OCI-LY1 (cell line): ENCODE measurements at regions not wholly inside any gene's neighbourhood (a gene's known extent, or its start where the extent isn't known, plus 50 kb on each side); places are given as distances from the start of the nearest gene placed in this dataset.

Source experiments
- H2AFZ ChIP-seq: fragments of 200-600 bp; sonication (generic), shearing (Covaris generic); 2 replicates; pipeline ENCODE4 v1.6.0; 2014; ENCODE audit warnings: antibody characterized with exemption, mild to moderate bottlenecking, low read length
- H3F3A ChIP-seq: fragments of 200-600 bp; sonication (generic), shearing (Covaris generic); 2 replicates; pipeline ENCODE4 v1.6.0; 2014; ENCODE audit warnings: mild to moderate bottlenecking, antibody characterized with exemption, low read length, moderate library complexity; ENCODE audit not compliant: insufficient read depth
- H3K27ac ChIP-seq: fragments of 200-600 bp; sonication (generic); 2 replicates; pipeline ENCODE4 v1.5.1; 2014; ENCODE audit warnings: low read length, mixed run types, mild to moderate bottlenecking, low read depth; ENCODE audit not compliant: poor library complexity, severe bottlenecking
- H3K27me3 ChIP-seq: fragments of 200-600 bp; sonication (generic); 2 replicates; pipeline ENCODE4 v1.6.0; 2014; ENCODE audit warnings: antibody characterized with exemption, mild to moderate bottlenecking, low read length, moderate library complexity; ENCODE audit not compliant: insufficient read depth
- H3K36me3 ChIP-seq: fragments of 200-600 bp; sonication (generic); 2 replicates; pipeline ENCODE4 v1.6.1; 2014; ENCODE audit warnings: mild to moderate bottlenecking, antibody characterized with exemption, low read length, moderate library complexity, mixed read lengths; ENCODE audit not compliant: insufficient read depth
- H3K4me1 ChIP-seq: fragments of 200-600 bp; sonication (generic); 2 replicates; pipeline ENCODE4 v1.5.1; 2014; ENCODE audit warnings: mild to moderate bottlenecking, low read length, moderate library complexity; ENCODE audit not compliant: insufficient read depth, severe bottlenecking
- H3K4me2 ChIP-seq: fragments of 200-600 bp; sonication (generic), shearing (Covaris generic); 2 replicates; pipeline ENCODE4 v1.6.1; 2014; ENCODE audit warnings: low read length
- H3K4me3 ChIP-seq: fragments of 200-600 bp; sonication (generic); 2 replicates; pipeline ENCODE4 v1.5.1; 2014; ENCODE audit warnings: low read length, low read depth, mild to moderate bottlenecking, mixed read lengths; ENCODE audit not compliant: poor library complexity, severe bottlenecking
- H3K79me2 ChIP-seq: fragments of 200-600 bp; shearing (Covaris generic); 2 replicates; pipeline ENCODE4 v1.6.1; 2016; ENCODE audit warnings: mixed run types, low read length, mixed read lengths; ENCODE audit not compliant: insufficient read depth
- H3K9ac ChIP-seq: fragments of 200-600 bp; sonication (generic), shearing (Covaris generic); 2 replicates; pipeline ENCODE4 v1.6.1; 2014; ENCODE audit warnings: mild to moderate bottlenecking, low read length, mixed read lengths
- H3K9me2 ChIP-seq: fragments of 200-600 bp; sonication (generic), shearing (Covaris generic); 2 replicates; pipeline ENCODE4 v1.6.1; 2014; ENCODE audit warnings: low read depth, mild to moderate bottlenecking, low read length, mixed read lengths
- H3K9me3 ChIP-seq: fragments of 200-600 bp; shearing (Covaris generic); 2 replicates; pipeline ENCODE4 v1.6.1; 2014; ENCODE audit warnings: low read length, mixed read lengths
- H4K20me1 ChIP-seq: fragments of 200-600 bp; sonication (generic), shearing (Covaris generic); 2 replicates; pipeline ENCODE4 v1.6.0; 2016; ENCODE audit warnings: mild to moderate bottlenecking, low read length; ENCODE audit not compliant: insufficient read depth
- CTCF ChIP-seq: fragments of 200-600 bp; sonication (generic), shearing (Covaris generic); IDR thresholded peaks from 2 replicates; pipeline ENCODE4 v1.5.1; 2017; ENCODE audit warnings: mild to moderate bottlenecking, antibody characterized with exemption, low read length, moderate library complexity, mixed read lengths
- EZH2 ChIP-seq: fragments of 200-600 bp; sonication (generic), shearing (Covaris generic); IDR thresholded peaks from 2 replicates; pipeline ENCODE4 v1.8.0; 2017; ENCODE audit warnings: borderline replicate concordance, mixed run types, mild to moderate bottlenecking, antibody characterized with exemption, low read length, moderate library complexity, mixed read lengths

DNA sequence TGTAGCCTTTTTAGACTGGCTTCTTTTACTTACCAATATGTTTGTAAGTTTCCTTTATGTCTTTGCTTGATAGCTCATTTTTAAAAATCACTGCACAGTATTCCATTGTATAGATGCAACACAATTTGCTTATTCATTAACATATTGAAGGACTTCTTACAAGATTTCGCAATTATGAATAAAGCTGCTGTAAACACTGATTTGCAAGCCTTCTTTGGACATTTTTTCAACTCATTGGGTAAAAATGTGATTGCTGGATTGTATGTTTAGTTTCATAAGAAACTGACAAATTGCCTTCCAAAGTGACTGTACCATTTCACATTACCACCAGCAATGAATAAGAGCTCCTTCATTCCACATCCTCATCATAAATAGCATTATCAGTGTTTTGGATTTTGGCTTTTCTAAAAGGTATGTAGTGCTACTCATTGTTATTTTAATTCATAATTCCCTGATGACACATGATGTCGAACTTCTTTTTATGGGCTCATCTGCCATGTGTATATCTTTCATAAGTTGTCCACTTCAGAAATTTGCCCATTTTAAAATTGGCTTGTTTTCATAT lies 80.7 kb downstream of the TFAP2B start:
- Histone ChIP-seq H4K20me1 (no peaks in the 10 kb centered on the region), H3F3A (no peaks in the 10 kb centered on the region), H3K4me1 (no peaks in the 10 kb centered on the region), H3K79me2 (no peaks in the 10 kb centered on the region), H3K4me3 (no peak overlapping the region), H3K9me3 (no peaks in the 10 kb centered on the region), H3K4me2 (no peak overlapping the region), H3K27me3 (no peaks in the 10 kb centered on the region), H3K36me3 (no peaks in the 10 kb centered on the region), H3K9ac (no peak overlapping the region), H3K27ac (no peak overlapping the region), H3K9me2 (no peaks in the 10 kb centered on the region), H2AFZ (no peak overlapping the region)
- TF ChIP-seq CTCF (no peak), EZH2 (no peak)

DNA sequence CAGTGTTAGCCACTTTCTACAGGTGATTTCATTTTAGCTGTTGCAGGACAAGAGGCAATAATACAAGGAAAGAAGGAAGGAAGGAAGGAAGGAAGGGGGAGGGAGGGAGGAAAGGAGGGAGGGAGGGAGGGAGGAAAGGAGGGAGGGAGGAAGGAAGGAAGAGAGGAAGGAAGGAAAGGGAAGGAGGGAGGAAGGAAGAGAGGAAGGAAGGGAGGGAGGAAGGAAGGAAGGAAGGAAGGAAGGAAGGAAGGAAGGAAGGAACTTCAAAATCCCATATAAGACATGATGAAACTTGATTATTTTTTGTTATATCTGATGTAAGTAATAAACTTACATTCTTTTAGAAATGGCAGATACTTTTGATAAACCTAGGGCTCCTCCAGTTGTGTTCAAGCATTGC lies 83.6 kb downstream of the TFAP2B start:
- Histone ChIP-seq H3K27ac (no peak overlapping the region), H3K79me2 (no peaks in the 10 kb centered on the region), H3K9me3 (no peaks in the 10 kb centered on the region), H3F3A (no peaks in the 10 kb centered on the region), H3K9ac (no peak overlapping the region), H3K4me2 (no peak overlapping the region), H3K4me1 (no peaks in the 10 kb centered on the region), H4K20me1 (no peaks in the 10 kb centered on the region), H2AFZ (no peak overlapping the region), H3K9me2 (no peaks in the 10 kb centered on the region), H3K36me3 (no peaks in the 10 kb centered on the region), H3K4me3 (no peak overlapping the region), H3K27me3 (no peaks in the 10 kb centered on the region)
- TF ChIP-seq CTCF = no peak
- TF ChIP-seq EZH2 = no peak

- Histone ChIP-seq H3K9ac (no peak overlapping the region), H2AFZ (no peak overlapping the region), H3K27ac (no peak overlapping the region), H3K9me2 (no peaks in the 10 kb centered on the region), H3K4me1 (no peaks in the 10 kb centered on the region), H4K20me1 (no peaks in the 10 kb centered on the region), H3F3A (no peaks in the 10 kb centered on the region), H3K9me3 (no peaks in the 10 kb centered on the region), H3K27me3 (no peaks in the 10 kb centered on the region), H3K4me2 (no peak overlapping the region), H3K36me3 (no peaks in the 10 kb centered on the region), H3K79me2 (no peaks in the 10 kb centered on the region), H3K4me3 (no peak overlapping the region)
- TF ChIP-seq EZH2 (no peak), CTCF (no peak)
Observed at GRCh38 chr6:50905297-50905696, 86.6 kb downstream of the TFAP2B start.
